Esophagus (tissue), 2 donors: ENCODE measurements at regions not wholly inside any gene's neighbourhood (a gene's known extent, or its start where the extent isn't known, plus 50 kb on each side); places are given as distances from the start of the nearest gene placed in this dataset.

Experiments
- H3K27ac ChIP-seq, 2 donors: one replicate each; pipeline ENCODE4 v1.5.1; 2013; ENCODE audit warnings: low read depth in 2 of 2, mild to moderate bottlenecking in 2 of 2, inconsistent platforms in 1 of 2, low read length in 1 of 2, moderate library complexity in 1 of 2
- H3K27me3 ChIP-seq, 2 donors: one replicate each; pipeline ENCODE4 v1.6.1; 2013; ENCODE audit warnings: low read length in 2 of 2, control low read depth in 1 of 2, mild to moderate bottlenecking in 1 of 2; ENCODE audit not compliant: insufficient read depth in 2 of 2, control insufficient read depth in 1 of 2
- H3K36me3 ChIP-seq, 2 donors: one replicate each; pipeline ENCODE4 v1.6.1; 2013; ENCODE audit warnings: low read length in 1 of 2; ENCODE audit not compliant: control insufficient read depth in 2 of 2, insufficient read depth in 2 of 2
- H3K4me1 ChIP-seq, 2 donors: one replicate each; pipeline ENCODE4 v1.6.1; 2013; ENCODE audit warnings: low read length in 1 of 2; ENCODE audit not compliant: control insufficient read depth in 2 of 2, insufficient read depth in 2 of 2
- H3K4me3 ChIP-seq, 2 donors: one replicate each; pipeline ENCODE4 v1.5.1; 2013; ENCODE audit warnings: low read length in 2 of 2, mild to moderate bottlenecking in 2 of 2, low read depth in 1 of 2, moderate library complexity in 1 of 2
- H3K9me3 ChIP-seq, 2 donors: one replicate each; pipeline ENCODE4 v1.6.1; 2013; ENCODE audit warnings: mild to moderate bottlenecking in 2 of 2, low read depth in 1 of 2, low read length in 1 of 2, moderate library complexity in 1 of 2; ENCODE audit not compliant: control insufficient read depth in 2 of 2, insufficient read depth in 1 of 2
- WGBS, 2 donors: extraction: QIAGEN DNeasy Blood & Tissue Kit; methylation state at CpG; one replicate each; pipeline ENCODE4 v1.1.7; 2013; 5-methylcytosine and 5-hydroxymethylcytosine counted together
- donor health status: healthy with polysubstance abuse.
- donor health status: Bipolar disorder and iron deficiency.

DNA sequence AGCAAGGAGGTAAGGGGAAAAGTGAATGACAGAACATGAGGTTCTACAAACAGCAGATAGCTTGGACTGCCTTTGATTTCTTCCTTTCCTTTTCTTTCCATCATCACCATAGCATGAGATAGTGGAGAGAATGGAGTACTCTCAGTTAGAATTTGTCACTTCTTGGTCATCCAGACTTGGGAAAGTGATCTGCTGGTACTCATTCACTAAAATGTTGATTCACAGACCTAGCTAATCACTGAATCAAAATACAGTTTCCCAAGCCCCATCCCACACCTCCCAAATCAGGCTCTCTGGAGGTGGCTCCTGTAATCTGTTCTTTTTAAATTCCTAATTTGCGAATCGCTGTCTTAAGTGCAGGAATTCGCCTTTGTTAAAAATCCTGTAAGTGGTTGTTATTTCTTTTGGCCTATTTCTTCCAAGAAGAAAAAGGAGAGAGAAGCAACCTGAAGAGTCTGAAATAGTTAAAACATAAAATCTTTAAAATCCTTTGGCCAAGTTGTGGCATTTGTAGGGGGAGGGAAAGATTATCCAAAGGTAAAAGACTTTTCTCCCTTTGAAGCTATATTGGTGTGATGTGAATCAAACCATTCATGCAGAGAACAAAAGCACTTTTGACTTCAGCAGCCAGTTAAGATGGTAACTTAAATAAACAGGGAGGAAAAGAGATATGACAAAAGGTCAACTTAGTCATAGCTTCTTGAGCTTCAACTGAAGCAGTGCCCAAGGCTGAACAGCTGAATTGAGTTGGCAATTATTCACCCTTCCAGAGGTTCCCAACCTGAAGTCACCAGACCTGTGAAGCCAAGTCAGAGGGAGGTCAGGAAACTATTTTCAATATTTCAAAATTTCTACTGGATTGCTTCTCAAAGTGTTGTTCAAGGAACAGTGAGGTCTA, 255.1 kb upstream of the KRR1 start:
- Histone ChIP-seq H3K27me3 (no peaks in the 10 kb centered on the region), H3K36me3 (no peaks in the 10 kb centered on the region), H3K27ac (no peak overlapping the region), H3K4me3 (no peak overlapping the region), H3K4me1 (no peaks in the 10 kb centered on the region), H3K9me3 (no peaks in the 10 kb centered on the region)
- 87 to 97% methylated on average over 3 of the region's 3 CpGs for WGBS, 2 donors

DNA sequence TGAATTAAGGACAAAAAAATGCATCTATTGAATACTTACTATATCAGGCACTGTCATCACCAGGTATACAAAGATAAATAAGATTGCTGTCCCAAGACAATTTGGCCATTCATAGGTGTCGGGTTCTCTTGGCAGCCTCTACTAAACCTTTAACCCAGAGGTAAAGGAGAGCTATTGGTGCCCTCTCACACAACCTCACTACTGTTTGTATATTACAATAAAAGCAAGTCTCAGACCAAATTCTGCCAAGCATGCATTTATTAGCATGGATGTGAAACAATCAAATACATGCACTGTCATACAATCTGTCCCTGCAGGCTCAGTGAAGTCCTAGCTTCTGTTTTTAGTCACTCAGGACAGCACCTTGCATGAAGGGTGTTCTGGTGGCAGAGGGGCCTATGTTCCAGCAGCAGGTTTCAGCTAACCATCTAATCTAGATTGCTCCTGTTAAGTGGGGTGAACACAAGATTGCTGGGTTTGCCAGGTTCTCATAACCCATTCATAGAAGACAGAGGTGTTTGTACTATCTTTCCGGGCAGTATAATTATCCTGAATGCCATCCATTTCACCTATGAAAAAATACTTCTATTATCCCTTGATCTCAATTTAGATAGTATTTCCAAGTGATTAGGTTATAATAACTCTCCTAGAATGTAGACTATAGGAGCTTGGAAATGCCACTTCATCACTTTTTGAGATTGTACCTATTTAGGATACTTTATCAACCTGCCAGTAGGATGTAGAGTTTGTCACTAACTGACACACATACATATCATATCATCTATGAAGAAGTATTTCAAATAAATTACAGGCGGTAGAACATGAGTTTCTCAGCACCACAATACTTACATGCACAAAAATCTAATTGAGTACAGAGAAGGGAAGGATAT, 254.0 kb upstream of the KRR1 start:
- H3K36me3 ChIP-seq, result no peaks in the 10 kb centered on the region

GRCh38 chr12:75764091-75764841, 252.9 kb upstream of the KRR1 start:
- H3K4me3 ChIP-seq, result no peak overlapping the region
- H3K9me3 ChIP-seq, result no peaks in the 10 kb centered on the region
- H3K4me1 ChIP-seq, result no peaks in the 10 kb centered on the region
- no peaks in the 10 kb centered on the region for H3K27me3 ChIP-seq
- H3K27ac ChIP-seq, result no peak overlapping the region
- 79 to 84% methylated on average over 5 of the region's 5 CpGs for WGBS, 2 donors
- H3K36me3 ChIP-seq, result no peaks in the 10 kb centered on the region

More for the DNA sequence above, 254.0 kb upstream of the KRR1 start:
- H3K27ac ChIP-seq, result no peak overlapping the region
- no peaks in the 10 kb centered on the region for H3K27me3 ChIP-seq
- no peak overlapping the region for H3K4me3 ChIP-seq
- H3K9me3 ChIP-seq, result no peaks in the 10 kb centered on the region
- WGBS, 2 donors, result 79 to 90% methylated on average over 3 of the region's 3 CpGs
- H3K4me1 ChIP-seq, result no peaks in the 10 kb centered on the region

DNA sequence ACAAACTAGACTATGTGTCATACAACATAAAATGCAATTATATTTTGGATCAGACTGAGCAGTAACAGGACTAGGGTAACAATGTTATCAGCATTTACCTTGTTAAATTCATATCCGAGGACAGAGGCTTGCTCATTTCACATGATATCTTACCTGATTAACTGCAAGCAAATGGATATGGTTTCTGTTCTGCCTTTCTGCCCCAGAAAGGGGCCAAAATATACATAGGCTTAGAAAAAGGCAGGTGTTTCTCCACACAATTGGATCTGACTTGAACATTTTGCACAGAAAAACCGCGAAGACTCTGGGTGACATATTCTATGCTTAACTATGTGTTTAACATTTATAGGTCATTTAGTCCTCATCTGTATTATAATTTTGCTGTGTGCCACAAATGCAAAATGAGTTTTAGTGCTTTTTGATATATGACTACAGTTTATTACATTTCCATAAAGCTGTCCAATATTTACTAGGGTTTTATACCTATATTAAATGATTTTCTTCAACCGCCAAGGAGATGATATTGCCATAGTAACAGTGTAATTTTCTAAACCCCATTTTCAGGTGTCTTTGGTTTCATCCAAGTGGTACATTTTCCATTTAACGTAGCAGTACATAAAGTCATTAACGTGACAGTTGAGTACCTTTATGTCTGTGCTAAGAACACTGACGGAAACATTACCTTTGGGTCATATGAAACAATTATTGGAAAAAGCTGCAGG, 249.3 kb upstream of the KRR1 start:
- Histone ChIP-seq H3K4me1 (no peaks in the 10 kb centered on the region), H3K27ac (no peak overlapping the region), H3K27me3 (no peaks in the 10 kb centered on the region), H3K4me3 (no peak overlapping the region), H3K36me3 (no peaks in the 10 kb centered on the region), H3K9me3 (no peaks in the 10 kb centered on the region)
- WGBS, 2 donors, result 87 to 95% methylated on average over 7 of the region's 7 CpGs

DNA sequence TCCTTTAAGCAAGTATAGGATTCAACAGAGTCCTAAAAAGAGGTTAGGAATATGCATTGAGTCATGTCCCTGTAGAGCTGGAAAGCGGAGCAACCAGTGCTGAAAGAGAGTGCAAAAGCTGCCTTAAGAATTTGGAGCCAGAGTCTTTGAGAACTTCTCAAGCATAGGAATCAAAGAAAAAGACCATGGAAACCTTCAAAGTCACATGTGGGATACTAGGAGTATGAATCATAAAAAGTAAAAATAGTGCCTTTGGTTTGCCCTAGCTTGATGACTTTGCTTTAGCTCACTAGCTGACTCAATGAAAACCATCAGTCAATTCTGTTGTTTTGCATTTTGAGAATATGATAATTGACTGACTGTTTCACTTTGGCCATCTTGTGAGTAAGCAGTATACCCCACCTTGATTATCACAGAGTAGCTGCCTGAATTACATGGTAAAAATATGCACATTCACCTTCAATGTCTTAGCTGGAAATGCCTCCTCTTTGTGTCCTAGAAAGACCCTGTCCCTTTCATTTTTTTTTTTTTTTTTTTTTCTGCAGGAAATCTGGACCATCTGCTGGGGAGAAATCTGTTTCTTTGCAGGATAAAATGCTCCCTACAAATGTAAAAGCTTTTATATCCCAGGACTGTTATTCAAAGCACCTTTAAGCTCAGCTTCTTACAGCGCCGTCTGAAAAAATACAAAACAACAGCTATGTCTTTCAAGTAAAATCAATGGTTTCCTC, 248.6 kb upstream of the KRR1 start:
- no peaks in the 10 kb centered on the region for H3K4me1 ChIP-seq
- 90 to 92% methylated on average over 3 of the region's 3 CpGs for WGBS, 2 donors
- no peak overlapping the region for H3K27ac ChIP-seq
- no peaks in the 10 kb centered on the region for H3K36me3 ChIP-seq
- H3K27me3 ChIP-seq, result no peaks in the 10 kb centered on the region
- H3K9me3 ChIP-seq, result no peaks in the 10 kb centered on the region
- no peak overlapping the region for H3K4me3 ChIP-seq

DNA sequence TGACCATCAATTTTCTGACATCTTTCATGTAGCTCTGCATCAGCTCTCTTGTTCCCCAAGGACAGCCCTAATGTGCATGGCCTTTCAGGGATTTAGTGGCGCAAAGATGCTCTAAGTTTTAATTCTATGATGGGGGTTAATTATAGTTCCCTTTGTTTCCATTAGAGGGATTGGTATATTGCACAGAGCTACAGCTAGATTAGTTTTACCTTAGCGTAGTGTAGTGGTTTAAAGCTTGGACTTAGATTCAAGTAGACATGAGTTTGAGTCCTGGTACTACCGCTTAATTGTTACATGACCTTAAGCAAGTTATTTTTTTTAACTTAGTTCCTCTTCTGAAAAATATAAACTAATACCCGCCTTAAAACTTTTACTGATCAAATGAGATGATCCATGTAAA, 247.8 kb upstream of the KRR1 start:
- no peak overlapping the region for H3K4me3 ChIP-seq
- no peaks in the 10 kb centered on the region for H3K36me3 ChIP-seq
- WGBS, 2 donors, result 85 to 98% methylated on average over 4 of the region's 4 CpGs
- H3K27me3 ChIP-seq, result no peaks in the 10 kb centered on the region
- H3K4me1 ChIP-seq, result no peaks in the 10 kb centered on the region
- no peak overlapping the region for H3K27ac ChIP-seq
- H3K9me3 ChIP-seq, result no peaks in the 10 kb centered on the region

GRCh38 chr12:75756771-75757170, 245.4 kb upstream of the KRR1 start:
- no peak overlapping the region for H3K27ac ChIP-seq
- no peak overlapping the region for H3K4me3 ChIP-seq
- no peaks in the 10 kb centered on the region for H3K27me3 ChIP-seq
- WGBS, 2 donors, result 75 to 78% methylated on average over 3 of the region's 3 CpGs
- H3K9me3 ChIP-seq, result no peaks in the 10 kb centered on the region
- H3K36me3 ChIP-seq, result no peaks in the 10 kb centered on the region
- H3K4me1 ChIP-seq, result no peaks in the 10 kb centered on the region

- H3K4me1 ChIP-seq, result no peaks in the 10 kb centered on the region
- no peak overlapping the region for H3K27ac ChIP-seq
- no peak overlapping the region for H3K4me3 ChIP-seq
- H3K27me3 ChIP-seq, result no peaks in the 10 kb centered on the region
- no peaks in the 10 kb centered on the region for H3K36me3 ChIP-seq
- no peaks in the 10 kb centered on the region for H3K9me3 ChIP-seq
These were observed 244.7 kb upstream of the KRR1 start for GRCh38 chr12:75756111-75756510.
